KBM-7 (cell line): ENCODE measurements at regions not wholly inside any gene's neighbourhood (a gene's known extent, or its start where the extent isn't known, plus 50 kb on each side); places are given as distances from the start of the nearest gene placed in this dataset.

Source experiments
- DNase-seq: peaks from one replicate; pipeline ENCODE4 v3.0.0-alpha.2; 2015
- in situ Hi-C: fragments of 300-500 bp; cut with MboI; formaldehyde crosslinking; loops from 2 replicates; pipeline ENCODE4 v1.14.3; 2020; ENCODE audit warnings: low sequenced_read_pairs, low pct_unique_long_range_greater_than_20kb, mixed read lengths

DNA sequence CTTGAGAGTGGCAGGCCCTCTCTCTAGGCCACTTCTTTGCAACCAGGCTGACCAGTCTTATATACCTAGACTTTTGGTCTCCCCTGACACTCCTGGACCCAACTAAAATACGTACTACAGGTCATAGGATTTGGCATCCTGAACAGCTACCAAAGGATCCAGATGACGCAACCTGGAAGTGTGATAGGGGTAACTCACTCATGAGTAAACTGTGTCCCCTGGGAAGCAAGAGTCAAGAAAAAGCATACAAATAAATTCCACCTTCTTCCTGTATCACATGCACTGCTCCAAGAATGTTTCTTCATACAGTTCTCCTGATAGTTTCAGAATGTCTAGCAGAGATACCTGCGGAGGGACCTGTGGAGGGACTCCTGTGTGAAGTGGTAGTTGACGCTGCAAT is 172.3 kb downstream of the MDFIC start:
- DNase-seq, result no peak

DNA sequence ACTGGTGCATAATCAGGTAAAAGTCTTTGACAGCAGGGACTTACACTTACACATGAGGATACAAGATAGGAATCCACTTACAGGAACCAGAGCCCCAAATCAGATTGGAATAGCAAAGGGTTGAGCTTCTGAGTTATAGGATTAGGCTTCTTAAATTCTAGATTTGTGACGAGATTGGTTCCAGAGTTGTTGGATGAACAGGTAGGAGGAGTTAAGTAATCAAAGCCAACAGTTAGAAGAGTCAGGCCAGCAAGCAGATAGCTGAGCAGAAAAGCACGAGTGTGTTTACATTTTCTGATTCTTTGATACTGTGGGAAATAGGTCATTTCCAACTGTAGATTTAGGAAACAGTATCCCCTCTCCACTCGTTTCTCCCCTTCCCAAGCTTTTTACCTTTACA is 167.0 kb downstream of the MDFIC start:
- in situ Hi-C loops, result no loop called here
- no peak for DNase-seq

More for the DNA sequence above, 172.3 kb downstream of the MDFIC start:
- in situ Hi-C loops, result no loop called here

DNA sequence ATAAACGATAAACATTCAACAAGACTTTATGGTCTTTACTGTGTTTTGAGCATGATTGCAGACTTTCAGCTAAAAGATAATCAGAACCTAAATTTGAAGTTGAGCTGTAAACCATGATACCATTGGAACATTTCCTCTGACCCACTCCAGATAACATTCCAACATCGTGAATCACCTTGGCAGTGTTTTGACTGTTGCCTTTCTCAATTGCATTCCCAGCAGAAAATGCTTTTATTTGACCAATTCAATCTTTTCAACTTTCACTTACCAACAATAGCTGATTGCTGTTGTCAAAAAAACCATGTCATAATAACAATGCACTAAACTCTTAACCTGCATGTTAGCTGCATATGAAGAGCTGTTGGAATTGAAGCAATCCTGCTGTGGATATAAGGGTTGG is 165.5 kb downstream of the MDFIC start:
- no peak for DNase-seq
- in situ Hi-C loops, result no loop called here

DNA sequence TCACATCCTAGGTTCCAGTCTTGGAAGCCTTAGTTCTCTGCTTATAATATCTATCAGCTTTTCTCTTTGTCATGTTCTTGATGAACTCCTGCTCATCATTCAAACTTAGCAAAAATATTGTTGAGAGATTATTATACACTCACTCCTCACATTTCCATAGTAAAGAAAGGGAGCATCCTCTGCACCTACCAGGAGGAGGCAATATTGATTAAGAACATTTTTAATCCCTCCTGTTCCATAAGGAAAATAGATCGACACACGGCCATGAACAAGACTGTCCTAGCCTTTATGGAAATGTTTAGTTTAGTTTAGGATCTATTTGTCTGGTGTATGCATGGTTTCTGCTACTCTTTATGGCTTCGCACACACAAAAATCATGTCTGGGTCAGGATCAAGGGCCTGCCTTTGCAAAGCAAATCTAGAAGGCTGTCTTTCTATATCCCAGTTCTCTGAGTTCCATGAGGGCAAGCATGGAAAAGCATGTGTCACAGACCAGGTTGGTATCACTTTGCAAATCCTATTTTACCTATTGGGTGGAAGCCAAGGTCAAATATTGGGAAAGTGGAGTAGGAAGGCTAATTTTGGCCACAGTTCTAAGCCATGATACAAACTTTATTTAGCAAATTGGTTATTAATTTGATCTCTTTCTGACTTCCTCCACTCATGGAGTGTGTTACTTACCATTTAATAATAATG is 164.4 kb downstream of the MDFIC start:
- DNase-seq, result no peak
- in situ Hi-C loops, result no loop called here

DNA sequence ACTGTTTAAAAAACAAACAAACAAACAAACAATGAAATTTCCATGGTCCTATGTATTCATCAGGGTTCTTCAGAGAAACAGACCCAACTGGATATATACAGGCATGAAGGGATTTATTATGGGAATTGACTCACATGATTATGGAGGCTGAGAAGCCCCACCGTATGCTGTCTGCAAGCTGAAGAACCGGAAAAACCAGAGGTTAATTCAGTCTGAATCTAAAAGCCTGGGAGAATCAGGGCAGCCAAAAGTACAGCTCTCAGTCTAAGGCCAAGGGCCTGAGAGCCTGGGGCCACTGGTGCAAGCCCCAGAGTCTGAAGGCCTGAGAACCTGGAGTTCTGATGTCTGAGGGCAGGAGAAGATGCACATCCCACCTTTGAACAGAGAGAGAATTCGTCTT is 163.5 kb downstream of the MDFIC start:
- in situ Hi-C loops, result no loop called here
- DNase-seq, result no peak

DNA sequence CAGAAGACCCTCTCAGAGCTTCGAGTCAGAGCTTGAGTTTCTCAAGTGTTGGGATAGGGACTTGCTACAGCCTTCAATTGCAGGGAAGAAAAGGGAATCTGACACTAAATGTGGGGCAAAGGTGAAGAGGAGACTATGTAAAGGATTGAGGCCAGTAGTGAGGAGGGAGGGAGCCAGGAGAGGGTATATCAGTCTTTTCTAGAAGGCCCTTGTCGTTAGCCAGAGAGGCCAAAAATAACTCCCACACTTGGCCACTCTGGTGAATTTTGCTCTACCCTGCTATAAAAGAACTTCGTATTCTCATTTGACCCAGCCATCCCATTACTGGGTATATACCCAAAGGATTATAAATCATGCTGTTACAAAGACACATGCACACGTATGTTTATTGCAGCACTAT is 162.0 kb downstream of the MDFIC start:
- in situ Hi-C loops, result no loop called here
- no peak for DNase-seq

DNA sequence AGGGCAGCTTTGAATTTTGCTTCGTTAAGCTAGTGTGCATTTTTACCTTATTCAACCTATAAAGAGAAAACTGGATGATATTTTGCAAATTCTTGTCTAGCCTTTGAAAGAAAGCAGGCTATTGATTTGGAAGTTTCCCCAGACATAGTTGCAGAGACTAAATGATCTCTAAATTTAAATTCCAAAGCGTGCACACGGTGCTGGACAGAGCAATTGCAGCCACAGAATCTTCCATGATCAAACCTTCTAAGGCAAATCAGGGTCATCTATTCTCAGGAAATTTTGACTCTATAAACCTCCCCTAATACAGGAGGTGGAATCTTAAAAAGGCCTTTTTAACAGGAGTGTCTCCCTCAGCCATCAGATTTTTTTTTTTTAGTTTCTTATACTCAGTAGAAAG is 159.9 kb downstream of the MDFIC start:
- in situ Hi-C loops, result no loop called here
- DNase-seq, result no peak

DNA sequence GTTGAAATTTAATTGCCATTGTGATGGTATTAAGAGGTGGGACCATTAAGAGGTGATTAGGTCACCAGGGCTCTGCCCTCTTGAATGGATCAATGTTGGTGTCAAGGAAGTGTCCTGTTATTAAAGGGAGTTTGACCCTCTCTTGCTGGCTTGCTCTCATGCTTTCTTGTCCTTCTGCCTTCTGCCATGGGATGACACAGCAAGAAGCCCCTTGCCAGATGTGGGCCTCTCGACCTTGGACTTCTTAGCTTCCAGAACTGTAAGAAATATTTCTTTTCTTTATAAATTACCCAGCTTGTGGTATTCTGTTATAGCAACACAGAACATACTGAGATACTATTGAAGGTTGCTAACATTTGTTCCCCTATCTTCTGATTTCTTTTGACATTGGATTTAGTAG is 157.0 kb downstream of the MDFIC start:
- DNase-seq, result no peak
- in situ Hi-C loops, result no loop called here

DNA sequence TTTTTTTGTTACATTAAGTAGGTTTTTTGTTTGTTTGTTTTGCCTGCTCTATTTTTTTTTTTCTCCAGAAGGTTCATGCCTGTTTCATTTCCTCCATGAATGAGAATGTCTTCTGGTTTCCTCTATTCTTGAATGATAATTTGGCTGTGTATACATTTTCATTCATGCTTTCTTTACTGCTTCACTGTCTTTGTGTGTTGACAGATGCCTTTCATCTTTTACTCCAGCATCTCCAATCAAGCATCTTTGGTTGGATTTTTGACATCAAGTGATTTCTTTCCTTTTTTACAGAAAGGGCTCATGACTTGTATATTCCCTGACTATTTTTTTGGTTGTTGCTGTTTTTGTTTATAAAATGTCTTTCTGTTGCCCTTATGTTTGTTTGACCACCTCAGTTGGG is 156.5 kb downstream of the MDFIC start:
- DNase-seq, result no peak
- in situ Hi-C loops, result no loop called here

DNA sequence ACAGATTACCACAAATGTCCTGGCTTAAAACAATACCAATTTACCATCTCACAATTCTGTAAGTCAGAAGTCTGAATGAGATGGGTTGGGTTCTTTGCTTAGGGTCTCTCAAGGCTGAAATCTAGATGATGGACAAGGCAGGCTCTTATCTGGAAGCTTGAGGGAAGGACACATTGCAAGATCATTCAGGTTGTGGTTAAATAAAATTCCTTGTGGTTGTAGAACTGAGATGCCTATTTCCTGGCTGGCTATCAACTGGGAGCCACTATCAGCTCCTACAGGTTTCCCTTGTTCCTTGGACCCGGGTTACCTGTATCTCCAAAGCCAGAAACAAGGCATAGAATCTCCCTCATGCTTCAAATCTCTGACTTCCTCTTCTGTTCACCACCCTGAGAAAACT is 148.4 kb downstream of the MDFIC start:
- in situ Hi-C loops, result no loop called here
- no peak for DNase-seq
